Activated CD8-positive, alpha-beta T cell treated with anti-CD3 and anti-CD28 coated beads, Interleukin-2, amount 10 ng/mL, durations not matched to agents 7 days and 5 days (primary cell): ENCODE measurements at regions not wholly inside any gene's neighbourhood (a gene's known extent, or its start where the extent isn't known, plus 50 kb on each side); places are given as distances from the start of the nearest gene placed in this dataset.

Experiments used
- ATAC-seq: fragments of 150-1000 bp; cut with Tn5 transposase; one replicate; pipeline ENCODE4 v1.10.0; 2021; ENCODE audit warnings: moderate library complexity
- CTCF ChIA-PET: fragments of 350-600 bp; sonication (Branson Sonifier 250); formaldehyde crosslinking; loops from one replicate; lab custom pipeline; 2021; ENCODE audit warnings: antibody characterized with exemption; lab: Charles Lee
- POLR2A ChIA-PET: fragments of 350-600 bp; sonication (Branson Sonifier 250); formaldehyde crosslinking; loops from one replicate; lab custom pipeline; 2021; ENCODE audit warnings: antibody characterized with exemption; lab: Charles Lee
- DNase-seq: peaks from one replicate; pipeline ENCODE4 v3.0.0-alpha.2; 2020
- H3K27ac Mint-ChIP-seq: one replicate; pipeline ENCODE4 v1.8.0; 2021; ENCODE audit warnings: mild to moderate bottlenecking, mixed read lengths
- H3K27me3 Mint-ChIP-seq: one replicate; pipeline ENCODE4 v1.8.0; 2021; ENCODE audit warnings: low read depth, mixed read lengths
- H3K36me3 Mint-ChIP-seq: one replicate; pipeline ENCODE4 v1.8.0; 2021; ENCODE audit warnings: low read depth, mixed read lengths
- H3K4me1 Mint-ChIP-seq: one replicate; pipeline ENCODE4 v1.8.0; 2021; ENCODE audit warnings: low read depth, mixed read lengths
- H3K4me3 Mint-ChIP-seq: one replicate; pipeline ENCODE4 v1.8.0; 2021; ENCODE audit warnings: mild to moderate bottlenecking, mixed read lengths
- H3K9me3 Mint-ChIP-seq: one replicate; pipeline ENCODE4 v1.8.0; 2022; ENCODE audit warnings: mixed read lengths; ENCODE audit not compliant: insufficient read depth

DNA sequence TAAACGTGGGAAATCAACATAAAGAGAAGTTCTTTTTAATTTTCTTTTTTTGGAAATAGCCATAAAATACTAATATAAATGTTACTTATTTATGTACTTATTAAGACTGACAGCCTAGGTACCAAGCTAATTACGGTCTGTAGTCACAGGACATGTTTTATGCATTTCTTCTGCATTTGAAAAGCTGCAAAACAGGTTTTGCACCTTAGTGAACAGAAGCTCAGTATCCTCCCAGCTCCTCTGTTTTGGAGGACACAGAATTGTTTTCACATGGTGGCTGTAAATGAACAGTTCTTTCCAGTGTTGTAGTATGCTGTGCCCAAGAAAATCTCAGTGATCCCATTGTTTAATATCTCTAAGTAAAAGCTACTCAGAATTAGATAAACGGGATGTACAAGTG lies 1788.0 kb upstream of the TENM3 start:
- H3K9me3 Mint-ChIP-seq = no peaks in the 10 kb centered on the region
- POLR2A ChIA-PET = no interaction called here
- ATAC-seq (no peak), DNase-seq (no peak)
- H3K4me3 Mint-ChIP-seq = no peak overlapping the region
- H3K4me1 Mint-ChIP-seq = no peaks in the 10 kb centered on the region
- CTCF ChIA-PET = no interaction called here
- H3K36me3 Mint-ChIP-seq = no peaks in the 10 kb centered on the region
- H3K27me3 Mint-ChIP-seq = no peaks in the 10 kb centered on the region
- H3K27ac Mint-ChIP-seq = no peak overlapping the region

DNA sequence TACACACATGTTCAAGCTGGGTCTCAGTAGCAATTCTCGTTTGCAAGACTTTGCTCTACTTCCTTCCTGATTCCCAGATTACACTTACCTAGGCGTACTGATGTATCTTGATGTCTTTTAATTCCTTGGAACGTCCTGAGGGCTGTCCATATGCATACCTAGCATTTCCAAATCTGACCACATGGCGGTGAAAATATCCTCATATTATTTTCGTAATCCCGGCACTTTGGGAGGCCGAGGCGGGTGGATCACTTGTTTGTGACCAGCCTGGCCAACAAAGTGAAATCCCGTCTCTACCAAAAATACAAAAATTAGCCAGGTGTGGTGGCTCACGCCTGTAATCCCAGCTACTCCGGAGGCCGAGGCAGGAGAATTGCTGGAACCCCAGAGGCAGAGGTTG lies 1786.3 kb upstream of the TENM3 start:
- no peaks in the 10 kb centered on the region for H3K9me3 Mint-ChIP-seq
- H3K4me3 Mint-ChIP-seq = no peak overlapping the region
- ATAC-seq (no peak), DNase-seq (no peak)
- CTCF ChIA-PET = no interaction called here
- no peaks in the 10 kb centered on the region for H3K36me3 Mint-ChIP-seq
- POLR2A ChIA-PET = no interaction called here
- no peaks in the 10 kb centered on the region for H3K4me1 Mint-ChIP-seq
- no peak overlapping the region for H3K27ac Mint-ChIP-seq
- no peaks in the 10 kb centered on the region for H3K27me3 Mint-ChIP-seq

GRCh38 chr4:180462116-180462515 lies 1781.1 kb upstream of the TENM3 start:
- Mint-ChIP-seq H3K4me1 (no peaks in the 10 kb centered on the region), H3K36me3 (no peaks in the 10 kb centered on the region), H3K9me3 (no peaks in the 10 kb centered on the region), H3K4me3 (no peak overlapping the region), H3K27ac (no peak overlapping the region), H3K27me3 (no peaks in the 10 kb centered on the region)
- DNase-seq (no peak), ATAC-seq (no peak)
- ChIA-PET CTCF (no interaction called here), POLR2A (no interaction called here)

DNA sequence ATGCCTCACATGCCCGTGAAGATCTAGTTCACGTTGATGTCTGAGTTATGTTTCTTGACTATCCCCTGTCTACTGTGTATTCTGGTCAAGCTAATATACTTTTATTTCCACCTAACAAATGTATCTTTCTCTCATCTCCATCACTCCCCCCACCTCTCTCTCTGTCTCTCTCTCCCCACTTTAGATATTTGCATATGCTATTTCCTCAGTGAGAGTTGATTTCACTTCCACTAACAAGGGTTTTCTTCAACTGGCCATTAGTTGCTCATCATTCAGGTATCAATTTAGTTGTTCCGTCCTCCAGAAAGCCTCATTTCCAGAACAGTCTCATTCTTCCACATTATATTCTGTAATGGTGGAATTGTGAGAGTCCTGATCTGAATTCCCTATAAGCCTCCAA lies 1777.8 kb upstream of the TENM3 start:
- H3K9me3 Mint-ChIP-seq = no peaks in the 10 kb centered on the region
- no peak for DNase-seq
- no peaks in the 10 kb centered on the region for H3K36me3 Mint-ChIP-seq
- ATAC-seq = no peak
- no peaks in the 10 kb centered on the region for H3K27me3 Mint-ChIP-seq
- no peak overlapping the region for H3K27ac Mint-ChIP-seq
- no peaks in the 10 kb centered on the region for H3K4me1 Mint-ChIP-seq
- H3K4me3 Mint-ChIP-seq = no peak overlapping the region
- ChIA-PET POLR2A (no interaction called here), CTCF (interaction anchor here (0.9 kb wide), 1 partner anchor 16 kb away, joined by 3 read pairs; no protein-coding TSS in a partner anchor)

DNA sequence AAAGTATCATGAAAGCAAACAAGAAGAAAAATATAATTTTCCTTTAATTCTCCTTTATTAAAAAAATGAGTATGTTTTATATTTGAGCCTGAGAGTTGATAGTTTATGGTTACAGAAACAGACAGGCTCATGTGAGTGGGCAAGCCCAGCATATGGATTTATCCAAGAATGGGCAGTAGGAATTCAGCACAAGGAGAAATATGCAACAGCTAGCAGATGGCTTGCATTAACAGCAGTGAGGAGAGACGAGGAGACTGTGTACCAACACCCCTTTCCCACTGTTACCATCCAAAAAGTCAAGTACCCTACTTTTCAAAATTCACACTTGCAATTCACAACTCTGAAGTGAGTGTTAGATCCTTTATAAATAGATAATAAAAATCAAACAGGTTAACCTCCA lies 1760.2 kb upstream of the TENM3 start:
- POLR2A ChIA-PET = no interaction called here
- peaks cover 5% of the 10 kb centered on the region for H3K36me3 Mint-ChIP-seq
- no peaks in the 10 kb centered on the region for H3K27me3 Mint-ChIP-seq
- H3K27ac Mint-ChIP-seq = no peak overlapping the region
- CTCF ChIA-PET = no interaction called here
- no peak for DNase-seq
- no peak for ATAC-seq
- H3K4me1 Mint-ChIP-seq = peaks cover 10% of the 10 kb centered on the region
- peaks cover 4% of the 10 kb centered on the region for H3K9me3 Mint-ChIP-seq
- H3K4me3 Mint-ChIP-seq = no peak overlapping the region

DNA sequence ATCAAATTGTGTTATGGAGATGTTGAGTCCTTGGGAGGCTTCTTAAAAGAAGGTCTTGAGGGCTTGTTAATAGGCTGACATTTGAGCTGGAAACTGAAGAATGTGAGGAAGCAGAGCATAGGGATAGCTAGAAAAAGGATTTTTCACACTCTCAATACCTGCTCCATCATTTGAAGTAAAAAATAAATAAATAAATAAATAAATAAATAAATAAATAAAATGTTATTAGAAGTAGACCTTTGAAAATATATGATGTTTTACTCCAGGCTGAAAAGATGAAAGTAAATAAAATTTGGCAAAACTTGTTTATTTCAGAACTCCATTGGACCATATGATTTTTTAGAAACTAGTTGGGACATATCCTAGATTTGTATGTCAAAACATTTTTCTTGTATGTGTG lies 1757.8 kb upstream of the TENM3 start:
- DNase-seq (no peak), ATAC-seq (no peak)
- H3K9me3 Mint-ChIP-seq = peaks cover 4% of the 10 kb centered on the region
- H3K4me3 Mint-ChIP-seq = no peak overlapping the region
- no peak overlapping the region for H3K27ac Mint-ChIP-seq
- ChIA-PET CTCF (no interaction called here), POLR2A (no interaction called here)
- no peaks in the 10 kb centered on the region for H3K27me3 Mint-ChIP-seq
- H3K36me3 Mint-ChIP-seq = peaks cover 5% of the 10 kb centered on the region
- peaks cover 10% of the 10 kb centered on the region for H3K4me1 Mint-ChIP-seq

DNA sequence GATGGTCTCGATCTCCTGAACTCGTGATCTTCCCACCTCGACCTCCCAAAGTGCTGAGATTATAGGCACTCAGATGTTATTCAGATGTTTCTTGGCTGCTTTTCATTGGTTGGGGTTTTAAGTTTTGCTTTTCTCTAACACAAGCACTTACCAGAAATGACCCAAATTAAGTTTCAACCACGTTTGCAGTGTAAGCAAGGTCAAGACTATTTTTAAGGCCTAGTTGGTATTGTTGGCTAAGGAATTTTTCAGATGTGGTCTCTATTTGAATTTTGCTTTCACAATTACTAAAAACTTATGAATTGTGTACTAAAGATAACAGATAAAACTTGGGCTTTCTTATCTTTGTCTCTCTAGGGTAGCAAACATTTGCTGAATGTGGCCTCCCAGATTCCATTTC lies 1756.9 kb upstream of the TENM3 start:
- Mint-ChIP-seq H3K9me3 (peaks cover 4% of the 10 kb centered on the region), H3K27ac (peak overlapping the region; percentile 68), H3K27me3 (no peaks in the 10 kb centered on the region), H3K36me3 (peaks cover 5% of the 10 kb centered on the region), H3K4me3 (no peak overlapping the region), H3K4me1 (peaks cover 10% of the 10 kb centered on the region)
- DNase-seq (no peak), ATAC-seq (no peak)
- POLR2A ChIA-PET = no interaction called here
- CTCF ChIA-PET = no interaction called here

DNA sequence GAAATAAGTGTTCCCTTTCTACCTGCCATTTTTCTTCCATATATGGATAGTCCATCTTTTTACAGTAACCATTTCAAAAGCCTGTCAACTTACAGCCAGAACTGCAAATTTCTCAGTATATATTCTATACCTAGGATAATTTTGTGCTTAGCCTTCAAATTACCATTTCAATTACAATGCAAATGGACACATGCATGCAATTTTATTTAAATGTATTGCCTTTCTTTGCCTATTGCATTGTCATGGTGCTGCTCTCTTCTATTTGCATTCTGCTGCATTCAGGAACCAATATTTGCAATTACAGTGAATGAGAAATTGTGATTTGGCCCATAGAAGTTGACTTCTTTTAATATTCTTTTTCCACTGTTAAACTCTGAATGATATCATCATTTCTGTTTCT lies 1753.4 kb upstream of the TENM3 start:
- ChIA-PET CTCF (no interaction called here), POLR2A (no interaction called here)
- Mint-ChIP-seq H3K36me3 (peaks cover 5% of the 10 kb centered on the region), H3K27me3 (no peaks in the 10 kb centered on the region), H3K27ac (no peak overlapping the region), H3K4me1 (peaks cover 10% of the 10 kb centered on the region), H3K9me3 (peaks cover 4% of the 10 kb centered on the region), H3K4me3 (no peak overlapping the region)
- ATAC-seq (no peak), DNase-seq (no peak)

DNA sequence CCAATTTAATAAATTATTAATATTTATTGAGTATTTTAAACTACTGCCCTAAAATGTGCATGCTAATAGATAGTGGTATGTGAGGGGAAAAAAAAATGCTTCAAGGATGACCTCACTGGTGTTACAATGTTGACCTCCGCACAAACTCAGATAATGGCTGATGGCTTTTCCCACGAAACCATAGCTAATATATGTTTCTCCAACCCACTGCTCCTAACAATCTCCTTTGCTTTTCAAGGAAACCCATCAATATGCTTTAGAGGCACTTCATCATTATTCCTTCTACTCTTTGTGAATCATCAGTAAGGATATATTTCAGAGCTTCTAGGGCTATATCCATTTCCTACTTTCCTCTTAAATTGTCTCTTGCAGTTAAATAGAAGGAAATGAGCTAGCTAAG lies 1752.0 kb upstream of the TENM3 start:
- Mint-ChIP-seq H3K9me3 (peaks cover 4% of the 10 kb centered on the region), H3K27me3 (no peaks in the 10 kb centered on the region), H3K4me3 (no peak overlapping the region), H3K27ac (no peak overlapping the region), H3K36me3 (peaks cover 4% of the 10 kb centered on the region), H3K4me1 (peaks cover 10% of the 10 kb centered on the region)
- DNase-seq (no peak), ATAC-seq (no peak)
- POLR2A ChIA-PET = no interaction called here
- CTCF ChIA-PET = no interaction called here

DNA sequence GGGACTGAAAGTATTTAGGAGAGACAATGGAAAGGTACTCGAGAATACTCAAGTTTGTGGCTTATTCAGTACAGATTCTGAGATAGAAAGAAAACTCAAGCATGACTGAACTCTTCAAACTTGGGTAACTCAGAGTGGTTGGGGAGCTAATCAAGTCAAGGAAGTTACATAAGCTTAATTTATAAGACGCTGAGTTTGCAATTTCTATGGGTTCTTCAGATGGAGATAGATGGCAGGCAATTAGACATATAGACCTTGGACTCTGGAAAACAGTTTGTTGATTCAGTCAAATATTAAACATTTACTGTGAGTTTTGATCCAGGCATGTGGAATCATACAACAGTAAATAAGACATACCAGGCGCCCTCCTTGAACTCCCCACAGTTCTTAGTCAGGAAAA lies 1749.9 kb upstream of the TENM3 start:
- no peak overlapping the region for H3K4me3 Mint-ChIP-seq
- ChIA-PET POLR2A (no interaction called here), CTCF (no interaction called here)
- H3K9me3 Mint-ChIP-seq = no peaks in the 10 kb centered on the region
- no peak for DNase-seq
- no peaks in the 10 kb centered on the region for H3K36me3 Mint-ChIP-seq
- no peaks in the 10 kb centered on the region for H3K27me3 Mint-ChIP-seq
- H3K27ac Mint-ChIP-seq = no peak overlapping the region
- no peaks in the 10 kb centered on the region for H3K4me1 Mint-ChIP-seq
- no peak for ATAC-seq

- Mint-ChIP-seq H3K4me1 (no peaks in the 10 kb centered on the region), H3K27me3 (no peaks in the 10 kb centered on the region), H3K36me3 (no peaks in the 10 kb centered on the region), H3K4me3 (no peak overlapping the region), H3K27ac (no peak overlapping the region), H3K9me3 (no peaks in the 10 kb centered on the region)
- CTCF ChIA-PET = no interaction called here
- no peak for ATAC-seq
- no peak for DNase-seq
- POLR2A ChIA-PET = no interaction called here
These were observed 1743.0 kb upstream of the TENM3 start for GRCh38 chr4:180500154-180500553.

DNA sequence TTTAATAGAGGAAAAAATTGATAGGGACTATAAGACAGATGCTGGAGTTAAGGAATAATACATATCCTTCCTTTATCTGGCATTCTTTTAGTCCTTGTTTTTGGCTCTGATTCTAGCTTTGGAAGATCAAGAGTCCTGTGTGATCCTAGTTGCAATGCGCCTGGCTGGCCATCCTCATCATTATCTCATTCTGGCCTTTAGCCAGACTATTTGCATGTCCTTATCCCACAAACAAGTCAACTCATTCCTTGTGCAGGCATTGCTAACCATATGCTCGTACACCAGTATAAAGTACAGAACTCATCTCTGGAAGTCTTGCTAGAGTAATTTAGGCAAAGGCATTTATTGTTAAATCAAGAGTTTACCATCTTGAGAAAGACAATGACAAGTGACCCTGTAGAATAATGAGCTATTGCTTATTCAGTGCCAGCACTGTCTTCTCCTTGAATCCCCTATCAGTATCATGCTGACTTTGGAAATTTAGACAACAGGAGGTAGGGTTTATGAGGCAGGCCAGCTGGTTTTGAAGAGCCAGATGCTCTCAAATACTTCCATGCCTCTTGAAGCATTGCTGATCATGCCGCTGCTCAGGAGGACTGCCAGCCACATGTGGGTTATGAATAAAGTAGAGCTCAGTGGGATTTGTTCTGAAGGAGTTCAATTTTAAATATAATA lies 1730.3 kb upstream of the TENM3 start:
- CTCF ChIA-PET = no interaction called here
- no peaks in the 10 kb centered on the region for H3K9me3 Mint-ChIP-seq
- POLR2A ChIA-PET = no interaction called here
- H3K27me3 Mint-ChIP-seq = no peaks in the 10 kb centered on the region
- no peak for DNase-seq
- no peak for ATAC-seq
- H3K4me3 Mint-ChIP-seq = no peak overlapping the region
- no peaks in the 10 kb centered on the region for H3K36me3 Mint-ChIP-seq
- no peak overlapping the region for H3K27ac Mint-ChIP-seq
- no peaks in the 10 kb centered on the region for H3K4me1 Mint-ChIP-seq

GRCh38 chr4:180518906-180519305 lies 1724.3 kb upstream of the TENM3 start:
- H3K4me3 Mint-ChIP-seq = no peak overlapping the region
- no peaks in the 10 kb centered on the region for H3K27me3 Mint-ChIP-seq
- no peaks in the 10 kb centered on the region for H3K9me3 Mint-ChIP-seq
- ChIA-PET CTCF (no interaction called here), POLR2A (no interaction called here)
- DNase-seq (no peak), ATAC-seq (no peak)
- H3K27ac Mint-ChIP-seq = no peak overlapping the region
- no peaks in the 10 kb centered on the region for H3K36me3 Mint-ChIP-seq
- H3K4me1 Mint-ChIP-seq = no peaks in the 10 kb centered on the region
